DND-41 (cell line): ENCODE measurements at regions not wholly inside any gene's neighbourhood (a gene's known extent, or its start where the extent isn't known, plus 50 kb on each side); places are given as distances from the start of the nearest gene placed in this dataset.

Experiments
- ATAC-seq: fragments of 200-7000 bp; cut with Tn5 transposase; 3 replicates; pipeline ENCODE4 v1.9.1; 2021; ENCODE audit warnings: low read depth; ENCODE audit not compliant: insufficient read depth
- DNase-seq: peaks from one replicate; pipeline ENCODE4 v3.0.0-alpha.2; 2020
- H2AFZ ChIP-seq: 2 replicates; pipeline ENCODE4 v1.6.0; 2012; ENCODE audit warnings: low read depth, low read length
- H3K27ac ChIP-seq: 2 replicates; pipeline ENCODE4 v1.5.1; 2012; ENCODE audit warnings: low read length, inconsistent platforms
- H3K27me3 ChIP-seq: fragments of 200-600 bp; sonication (generic); 2 replicates; pipeline ENCODE4 v1.6.0; 2012; ENCODE audit warnings: low read length, mild to moderate bottlenecking, inconsistent platforms; ENCODE audit not compliant: insufficient read depth, poor library complexity
- H3K36me3 ChIP-seq: 2 replicates; pipeline ENCODE4 v1.5.1; 2012; ENCODE audit warnings: low read length, inconsistent platforms; ENCODE audit not compliant: insufficient read depth
- H3K4me1 ChIP-seq: 2 replicates; pipeline ENCODE4 v1.5.1; 2012; ENCODE audit warnings: mild to moderate bottlenecking, low read length; ENCODE audit not compliant: insufficient read depth
- H3K4me2 ChIP-seq: 2 replicates; pipeline ENCODE4 v1.6.0; 2012; ENCODE audit warnings: mild to moderate bottlenecking, moderate library complexity, low read length, inconsistent platforms; ENCODE audit not compliant: insufficient read depth
- H3K4me3 ChIP-seq, 2 experiments: fragments of 200-600 bp in 1 of 2; shearing (Covaris generic) in 1 of 2; 2 replicates each; pipeline ENCODE4 v1.5.1; 2012 to 2016; ENCODE audit warnings: inconsistent platforms in 2 of 2, low read length in 2 of 2, mild to moderate bottlenecking in 2 of 2, low read depth in 1 of 2, moderate library complexity in 1 of 2
- H3K79me2 ChIP-seq: 2 replicates; pipeline ENCODE4 v1.6.0; 2012; ENCODE audit warnings: low read length, inconsistent platforms; ENCODE audit not compliant: insufficient read depth
- H3K9ac ChIP-seq: 2 replicates; pipeline ENCODE4 v1.6.0; 2012; ENCODE audit warnings: low read depth, mild to moderate bottlenecking, inconsistent platforms, low read length, moderate library complexity
- H3K9me3 ChIP-seq: 2 replicates; pipeline ENCODE4 v1.5.1; 2012; ENCODE audit warnings: low read length, moderate library complexity, mild to moderate bottlenecking, inconsistent platforms; ENCODE audit not compliant: insufficient read depth, severe bottlenecking
- H4K20me1 ChIP-seq: 2 replicates; pipeline ENCODE4 v1.6.0; 2012; ENCODE audit warnings: low read length; ENCODE audit not compliant: insufficient read depth
- CTCF ChIP-seq: IDR thresholded peaks from 2 replicates; pipeline ENCODE4 v1.5.1; 2012; ENCODE audit warnings: borderline replicate concordance, low read length, moderate library complexity, mild to moderate bottlenecking; ENCODE audit not compliant: poor library complexity, severe bottlenecking; ENCODE audit errors: extremely low read depth
- EZH2 ChIP-seq: IDR thresholded peaks from 3 replicates; pipeline ENCODE4 v1.6.1; 2012; ENCODE audit warnings: borderline replicate concordance, low read depth, mild to moderate bottlenecking, moderate library complexity, low read length, inconsistent platforms; ENCODE audit not compliant: severe bottlenecking

- Histone ChIP-seq H3K9me3 (no peaks in the 10 kb centered on the region), H3K27ac (no peak overlapping the region), H3K36me3 (no peaks in the 10 kb centered on the region), H2AFZ (no peak overlapping the region), H3K79me2 (no peaks in the 10 kb centered on the region), H4K20me1 (no peaks in the 10 kb centered on the region), H3K27me3 (peaks cover 11% of the 10 kb centered on the region), H3K9ac (no peak overlapping the region), H3K4me3 (no peak overlapping the region), H3K4me2 (no peak overlapping the region), H3K4me1 (no peaks in the 10 kb centered on the region)
- ATAC-seq (no peak), DNase-seq (no peak)
- TF ChIP-seq CTCF (no peak), EZH2 (no peak)
Observed at GRCh38 chr10:27451054-27451453, 53.0 kb upstream of the RAB18 start.

- Histone ChIP-seq H3K4me3 (no peak overlapping the region), H4K20me1 (no peaks in the 10 kb centered on the region), H3K27me3 (peaks cover 11% of the 10 kb centered on the region), H3K79me2 (no peaks in the 10 kb centered on the region), H3K4me1 (no peaks in the 10 kb centered on the region), H3K36me3 (no peaks in the 10 kb centered on the region), H2AFZ (no peak overlapping the region), H3K27ac (no peak overlapping the region), H3K9me3 (no peaks in the 10 kb centered on the region), H3K4me2 (no peak overlapping the region), H3K9ac (no peak overlapping the region)
- DNase-seq (no peak), ATAC-seq (no peak)
- TF ChIP-seq EZH2 (no peak), CTCF (no peak)
Observed at GRCh38 chr10:27450225-27450624, 53.9 kb upstream of the RAB18 start.

GRCh38 chr10:27449571-27449970, 54.5 kb upstream of the RAB18 start:
- TF ChIP-seq EZH2: no peak
- TF ChIP-seq CTCF: no peak
- H3K9ac ChIP-seq: no peak overlapping the region
- ATAC-seq (no peak), DNase-seq (no peak)
- H3K4me1 ChIP-seq: no peaks in the 10 kb centered on the region
- no peaks in the 10 kb centered on the region for H3K36me3 ChIP-seq
- no peak overlapping the region for H3K4me3 ChIP-seq
- peaks cover 7% of the 10 kb centered on the region for H3K27me3 ChIP-seq
- no peaks in the 10 kb centered on the region for H3K9me3 ChIP-seq
- no peaks in the 10 kb centered on the region for H3K79me2 ChIP-seq
- H3K27ac ChIP-seq: no peak overlapping the region
- H2AFZ ChIP-seq: no peak overlapping the region
- no peak overlapping the region for H3K4me2 ChIP-seq
- no peaks in the 10 kb centered on the region for H4K20me1 ChIP-seq

- H3K9ac ChIP-seq: no peak overlapping the region
- H3K27ac ChIP-seq: no peak overlapping the region
- H3K4me3 ChIP-seq: no peak overlapping the region
- H3K27me3 ChIP-seq: peaks cover 7% of the 10 kb centered on the region
- TF ChIP-seq CTCF (no peak), EZH2 (no peak)
- no peaks in the 10 kb centered on the region for H3K36me3 ChIP-seq
- DNase-seq: no peak
- H3K4me2 ChIP-seq: no peak overlapping the region
- ATAC-seq: no peak
- H4K20me1 ChIP-seq: no peaks in the 10 kb centered on the region
- H2AFZ ChIP-seq: no peak overlapping the region
- H3K4me1 ChIP-seq: no peaks in the 10 kb centered on the region
- no peaks in the 10 kb centered on the region for H3K79me2 ChIP-seq
- H3K9me3 ChIP-seq: no peaks in the 10 kb centered on the region
Observed at GRCh38 chr10:27448921-27449320, 55.2 kb upstream of the RAB18 start.
